ENCODE measurements at regions not wholly inside any gene's neighbourhood (a gene's known extent, or its start where the extent isn't known, plus 50 kb on each side); places are given as distances from the start of the nearest gene placed in this dataset.
A peak's percentile ranks its signal among the peaks of the same experiment; 100 is the strongest.
"Not testable (repeated sequence)": the region's sequence is repeated elsewhere in the genome, so short reads cannot be mapped to it uniquely, and the experiment has no call there.

GRCh38 chr19:27843861-27844260, 1369.1 kb downstream of the UQCRFS1 start:
- no peak for DNase-seq

DNA sequence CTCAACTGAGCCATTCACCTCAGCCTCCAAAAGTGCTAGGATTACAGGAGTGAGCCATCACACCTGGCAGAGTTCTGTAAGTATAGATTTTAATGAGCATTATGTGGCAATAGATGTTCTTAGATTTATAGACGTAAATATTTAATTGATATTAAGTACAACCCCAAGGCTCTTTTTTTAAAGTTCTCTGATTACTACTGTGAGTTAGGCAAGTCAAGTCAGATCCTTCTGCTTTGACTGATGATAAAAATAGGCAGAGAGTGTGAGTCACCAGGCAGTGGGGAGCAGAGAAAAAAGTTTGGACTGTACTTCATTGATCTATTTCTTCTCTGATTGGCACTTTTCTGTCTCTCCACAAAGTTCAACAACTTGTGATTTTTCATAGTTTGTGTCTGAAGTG, 1379.9 kb downstream of the UQCRFS1 start:
- no peak for DNase-seq

- no peak for DNase-seq
These were observed 1384.1 kb downstream of the UQCRFS1 start for GRCh38 chr19:27828829-27829228.

DNA sequence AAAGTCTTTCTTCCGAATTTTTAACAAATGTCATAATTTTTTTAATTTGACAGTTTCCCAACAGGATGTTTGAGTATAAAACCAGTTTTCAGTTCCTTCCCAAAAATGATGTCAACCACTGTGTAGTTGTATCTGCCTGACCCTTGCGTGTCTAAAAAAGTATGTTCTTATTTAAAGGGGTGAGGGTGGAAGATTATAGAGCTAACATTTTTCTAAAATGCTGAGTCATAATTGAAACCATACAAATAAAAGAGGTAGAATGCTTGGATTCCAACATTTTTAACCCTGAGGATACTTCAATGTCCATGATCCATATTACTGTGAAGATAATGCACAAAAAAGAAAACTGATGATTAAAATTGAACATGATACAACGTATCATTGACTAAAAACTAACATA, 1388.8 kb downstream of the UQCRFS1 start:
- no peak for DNase-seq

GRCh38 chr19:27822336-27822735, 1390.6 kb downstream of the UQCRFS1 start:
- DNase-seq: no peak

DNA sequence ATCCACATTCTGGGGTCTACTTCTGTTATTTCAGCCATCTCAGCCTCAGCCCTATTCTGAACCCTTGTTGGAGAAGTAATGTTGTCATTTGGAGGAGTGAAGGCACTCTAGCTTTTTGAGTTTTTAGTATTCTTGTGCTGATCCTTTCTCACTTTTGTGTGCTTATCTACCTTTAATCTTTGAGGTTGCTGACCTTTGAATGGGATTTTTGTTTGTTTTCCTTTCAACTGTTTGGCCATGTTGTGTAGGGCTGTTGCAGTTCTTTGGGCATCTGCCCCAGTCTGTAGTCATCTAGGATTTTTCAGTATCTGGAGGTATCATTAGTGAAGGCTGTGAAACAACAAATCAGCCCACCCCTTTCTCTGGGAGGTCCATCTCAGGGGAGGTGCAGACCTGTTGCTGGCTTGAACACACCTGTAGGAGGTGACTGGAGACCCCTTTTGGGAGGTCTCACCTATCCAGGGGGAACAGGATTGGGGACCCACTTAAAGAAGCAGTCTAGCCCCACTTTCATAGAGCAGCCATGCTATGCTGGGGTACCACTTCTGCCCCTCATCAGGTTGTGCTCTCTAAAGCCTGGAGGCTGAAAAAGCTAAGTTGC, 1391.4 kb downstream of the UQCRFS1 start:
- no peak for DNase-seq

DNA sequence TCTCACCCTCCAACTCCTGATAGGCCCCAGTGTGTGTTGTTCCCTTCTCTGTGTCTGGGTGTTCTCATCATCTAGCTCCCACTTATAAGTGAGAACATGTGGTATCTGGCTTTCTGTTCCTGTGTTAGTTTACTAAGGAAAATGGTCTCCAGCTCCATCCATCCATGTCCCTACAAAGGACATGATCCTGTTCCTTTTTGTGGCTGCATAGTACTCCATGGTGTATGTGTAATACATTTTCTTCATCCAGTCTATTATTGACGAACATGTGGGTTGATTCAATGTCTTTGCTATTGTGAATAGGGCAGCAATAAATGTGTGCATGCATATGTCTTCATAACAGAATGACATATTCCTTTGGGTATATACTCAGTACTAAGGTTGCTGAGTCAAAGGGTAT, 1397.0 kb downstream of the UQCRFS1 start:
- DNase-seq: no peak

DNA sequence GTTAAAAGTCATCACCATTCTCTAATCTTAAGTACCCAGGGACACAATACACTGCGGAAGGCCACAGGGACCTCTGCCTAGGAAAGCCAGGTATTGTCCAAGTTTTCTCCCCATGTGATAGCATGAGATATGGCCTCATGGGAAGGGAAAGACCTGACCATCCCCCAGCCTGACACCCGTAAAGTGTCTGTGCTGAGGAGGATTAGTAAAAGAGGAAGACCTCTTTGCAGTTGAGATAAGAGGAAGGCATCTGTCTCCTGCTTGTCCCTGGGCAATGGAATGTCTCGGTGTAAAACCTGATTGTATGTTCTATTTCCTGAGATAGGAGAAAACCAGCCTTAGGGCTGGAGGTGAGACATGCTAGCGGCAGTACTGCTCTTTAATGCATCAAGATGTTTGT, 1398.1 kb downstream of the UQCRFS1 start:
- DNase-seq: not testable (repeated sequence)

DNA sequence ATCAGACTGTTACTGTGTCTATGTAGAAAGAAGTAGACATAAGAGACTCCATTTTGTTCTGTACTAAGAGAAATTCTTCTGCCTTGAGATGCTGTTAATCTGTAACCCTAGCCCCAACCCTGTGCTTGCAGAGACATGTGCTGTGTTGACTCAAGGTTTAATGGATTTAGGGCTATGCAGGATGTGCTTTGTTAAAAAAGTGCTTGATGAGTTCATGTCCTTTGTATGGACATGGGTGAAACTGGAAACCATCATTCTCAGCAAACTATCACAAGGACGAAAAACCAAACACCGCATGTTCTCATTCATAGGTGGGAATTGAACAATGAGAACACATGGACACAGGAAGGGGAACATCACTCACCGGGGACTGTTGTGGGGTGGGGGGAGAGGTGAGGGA, 1398.7 kb downstream of the UQCRFS1 start:
- not testable (repeated sequence) for DNase-seq

GRCh38 chr19:27806471-27807070, 1406.4 kb downstream of the UQCRFS1 start:
- no peak for DNase-seq

GRCh38 chr19:27805848-27806247, 1407.1 kb downstream of the UQCRFS1 start:
- no peak for DNase-seq

DNA sequence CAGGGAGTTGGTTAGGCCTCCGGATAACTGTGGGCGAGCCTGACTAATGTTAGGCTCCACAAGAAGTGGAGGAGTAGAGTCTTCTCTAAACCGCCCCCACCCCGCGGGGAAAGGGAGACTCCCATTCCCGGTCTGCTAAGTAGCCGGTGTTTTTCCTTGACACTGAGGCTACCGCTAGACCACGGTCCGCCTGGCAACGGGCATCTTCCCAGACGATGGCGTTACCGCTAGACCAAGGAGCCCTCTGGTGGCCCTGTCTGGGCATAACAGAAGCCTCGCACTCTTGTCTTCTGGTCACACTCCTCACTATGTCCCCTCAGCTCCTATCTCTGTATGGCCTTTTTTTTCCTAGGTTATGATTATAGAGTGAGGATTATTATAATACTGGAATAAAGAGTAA, 1410.7 kb downstream of the UQCRFS1 start:
- DNase-seq: not testable (repeated sequence)

- DNase-seq: no peak
These were observed 1416.4 kb downstream of the UQCRFS1 start for GRCh38 chr19:27796540-27796939.

DNA sequence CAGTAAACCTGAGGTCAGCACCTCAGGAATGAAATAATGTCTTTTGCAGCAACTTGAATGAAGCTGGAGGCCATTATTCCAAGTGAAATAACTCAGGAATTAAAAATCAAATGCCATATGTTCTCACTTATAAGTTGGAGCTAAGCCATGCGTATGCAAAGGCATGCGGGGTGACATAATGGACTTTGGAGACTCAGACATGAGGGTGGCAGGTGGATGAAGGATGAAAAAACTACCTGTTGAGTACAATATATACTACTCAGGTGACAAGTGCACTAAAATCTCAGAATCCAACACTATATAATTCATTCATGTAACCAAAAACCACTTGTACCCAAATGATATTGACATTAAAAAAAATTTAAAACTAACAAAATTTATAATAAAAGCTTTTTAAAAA, 1416.9 kb downstream of the UQCRFS1 start:
- no peak for DNase-seq

DNA sequence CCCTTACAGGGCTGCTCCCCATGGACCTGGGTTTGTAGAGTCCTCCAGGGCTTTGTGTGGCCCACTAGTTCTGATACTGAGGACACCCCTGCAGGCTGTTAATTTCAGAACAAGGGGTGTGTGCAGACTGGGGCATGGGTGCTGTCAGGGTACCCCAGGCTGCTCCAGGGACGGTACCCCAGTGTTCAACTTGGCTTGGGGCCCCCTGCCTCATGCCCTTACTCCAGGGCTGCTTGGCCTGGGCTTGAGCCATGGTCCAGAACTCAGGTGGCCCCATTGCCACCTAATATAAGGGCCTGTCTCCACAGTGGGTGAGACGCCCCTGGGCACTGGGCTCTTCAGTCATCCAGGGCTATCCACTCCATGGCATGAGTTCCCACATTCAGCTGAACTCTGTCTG, 1417.6 kb downstream of the UQCRFS1 start:
- DNase-seq: no peak

DNA sequence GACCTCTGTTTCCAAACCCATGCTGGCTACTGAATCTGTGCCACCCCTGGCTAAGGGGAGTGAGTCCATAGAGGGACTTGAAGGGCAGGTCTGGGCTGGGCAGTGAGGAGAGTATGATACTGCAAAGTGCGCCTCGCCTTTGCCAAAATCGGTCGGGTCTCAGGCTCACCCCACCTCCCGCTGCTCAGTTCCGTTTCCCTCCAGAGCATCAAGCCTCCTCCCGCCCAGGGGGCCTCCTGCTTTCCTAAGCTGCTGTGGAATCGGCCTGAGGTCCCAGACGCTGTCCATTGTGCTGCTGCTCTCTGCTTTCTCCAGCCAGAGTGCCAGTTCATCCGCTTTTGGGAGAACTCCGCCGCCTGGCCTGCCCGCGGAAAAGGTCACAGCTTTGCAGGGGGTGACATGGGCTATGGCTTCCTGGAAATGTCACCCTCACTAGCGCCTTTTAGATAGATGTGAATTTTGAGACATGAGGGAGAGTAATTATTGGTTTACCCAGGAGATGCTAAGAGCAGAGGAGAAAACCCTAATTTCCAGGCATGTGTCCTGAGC, 1418.4 kb downstream of the UQCRFS1 start:
- DNase-seq: peak; percentile 22

- peak; percentile 91 for DNase-seq
These were observed 1419.1 kb downstream of the UQCRFS1 start for GRCh38 chr19:27793644-27794493.

DNA sequence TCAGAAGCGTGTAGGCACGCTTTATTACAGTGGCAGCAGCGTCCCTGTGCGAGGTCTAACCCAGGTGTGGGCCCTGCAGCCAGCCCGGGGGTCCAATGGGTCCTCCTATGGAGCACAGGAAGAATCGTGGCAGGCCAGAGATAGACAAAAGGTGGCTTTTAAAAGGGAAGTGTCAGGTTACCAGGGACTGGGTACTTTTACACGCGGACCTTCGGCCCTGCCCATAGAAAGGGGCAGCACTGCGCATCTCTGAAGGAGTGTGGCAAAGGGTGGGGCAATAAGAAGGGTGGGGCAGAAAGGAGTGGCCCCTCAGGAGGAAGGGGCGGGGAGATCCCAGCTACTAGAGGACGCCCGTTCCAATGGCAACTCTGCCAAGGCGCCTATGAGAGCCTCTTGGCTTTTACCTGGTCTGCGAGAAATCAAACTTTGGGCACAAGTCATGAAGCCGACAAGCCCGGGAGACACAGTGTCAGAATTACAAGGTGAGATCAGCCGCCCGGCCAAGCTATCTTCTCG, 1419.8 kb downstream of the UQCRFS1 start:
- peak; percentile 65 for DNase-seq

DNA sequence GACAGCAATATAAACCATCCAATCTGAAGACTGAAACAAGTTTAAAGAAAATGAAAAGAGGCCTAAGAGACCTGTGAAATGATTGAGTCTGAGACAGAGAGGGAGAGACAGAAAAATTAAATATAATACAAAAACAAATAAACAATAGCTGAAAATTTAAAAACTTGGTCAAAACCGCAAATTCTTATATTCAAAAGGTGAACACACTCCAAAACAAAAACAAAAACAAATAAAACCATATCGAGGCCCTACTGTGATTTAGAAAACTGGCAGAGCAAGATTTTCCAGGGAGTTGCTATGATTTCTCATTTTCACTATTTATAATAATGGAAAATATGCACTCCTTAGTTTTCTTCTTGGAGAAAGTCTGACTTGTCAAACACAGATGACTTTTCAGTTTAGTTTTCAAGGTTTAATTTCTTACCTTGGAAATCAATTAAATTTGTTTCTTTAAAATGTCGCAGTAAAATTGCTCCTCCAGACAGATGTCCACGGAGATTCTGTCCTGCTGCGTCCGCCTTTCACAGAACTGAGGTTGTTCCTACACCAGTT, 1420.3 kb downstream of the UQCRFS1 start:
- DNase-seq: no peak

DNA sequence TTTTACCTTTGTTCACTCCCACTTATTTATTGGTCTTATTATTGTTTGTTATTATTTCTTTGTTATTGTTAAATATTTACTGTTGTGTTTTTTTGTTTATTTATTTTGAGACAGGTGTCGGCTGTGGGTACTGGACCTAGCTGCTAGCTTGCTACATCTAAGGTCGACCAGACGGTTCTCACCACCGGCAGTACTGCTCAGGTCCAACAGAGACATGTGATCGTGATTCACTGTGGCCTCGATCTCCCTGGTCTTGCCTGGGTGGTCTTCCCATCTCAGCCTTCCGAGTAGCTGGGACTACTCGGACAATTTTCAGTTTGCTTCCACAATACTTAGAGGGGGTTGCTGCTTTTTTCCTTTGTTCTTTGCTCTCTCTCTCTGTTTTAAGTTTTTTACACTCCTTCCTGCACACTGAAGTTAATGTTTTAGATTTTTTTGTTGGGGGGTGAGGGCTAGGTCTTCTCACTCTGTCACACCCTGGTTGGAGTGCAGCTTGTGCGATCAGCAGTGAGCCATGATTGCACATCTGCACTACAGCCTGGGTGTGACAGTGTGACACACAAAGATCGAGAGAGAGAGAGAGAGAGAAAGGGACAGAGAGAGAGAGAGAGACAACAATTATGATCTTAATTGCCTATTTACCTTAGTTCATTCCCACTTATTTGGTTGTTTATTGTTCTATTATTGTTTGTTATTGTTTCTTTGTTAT, 1432.4 kb downstream of the UQCRFS1 start:
- no peak for DNase-seq

GRCh38 chr19:27779954-27780353, 1433.0 kb downstream of the UQCRFS1 start:
- DNase-seq: no peak

DNA sequence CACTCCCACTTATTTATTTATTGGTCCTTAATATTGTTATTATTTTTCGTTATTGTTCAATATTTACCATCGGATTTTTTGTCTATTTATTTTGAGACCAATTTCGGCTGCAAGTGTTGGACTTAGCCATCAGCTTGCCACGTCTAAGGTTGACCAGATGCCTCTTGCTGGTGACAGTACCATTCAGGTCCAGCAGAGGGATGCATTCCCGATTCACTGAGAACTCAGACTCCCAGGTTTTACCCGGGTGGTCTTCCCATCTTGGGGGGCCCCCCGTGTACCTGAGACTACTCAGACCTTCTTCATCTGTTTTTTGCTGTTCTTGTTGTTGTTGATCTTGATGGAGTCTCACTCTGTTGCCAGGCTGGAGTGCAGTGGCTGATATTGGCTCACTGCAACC, 1435.2 kb downstream of the UQCRFS1 start:
- DNase-seq: no peak

DNA sequence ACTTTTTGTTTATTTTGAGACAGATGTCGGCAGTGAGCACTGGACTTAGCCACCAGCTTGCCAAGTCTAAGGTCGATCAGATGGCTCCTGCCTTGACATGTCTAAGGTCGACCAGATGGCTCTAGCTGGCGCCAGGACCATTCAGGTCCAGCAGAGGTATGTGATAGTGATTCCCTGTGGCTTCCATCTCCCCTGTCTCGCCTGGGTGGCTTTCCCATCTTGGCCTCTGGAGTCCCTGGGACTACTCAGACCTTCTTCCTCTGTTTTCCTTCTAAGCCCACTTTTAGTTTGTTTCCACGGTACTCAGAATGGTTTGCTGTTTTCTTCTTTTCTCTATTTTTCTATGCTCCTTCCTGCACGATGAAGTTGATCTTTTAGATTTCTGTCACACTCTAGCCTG, 1435.7 kb downstream of the UQCRFS1 start:
- DNase-seq: no peak
